DMS 273 treated with DMSO at 0.1 percent for 48 hours (cell line): ENCODE measurements at regions not wholly inside any gene's neighbourhood (a gene's known extent, or its start where the extent isn't known, plus 50 kb on each side); places are given as distances from the start of the nearest gene placed in this dataset.
"Not testable (repeated sequence)": the region's sequence is repeated elsewhere in the genome, so short reads cannot be mapped to it uniquely, and the experiment has no call there.

Source experiments
- DNase-seq: peaks from one replicate; lab custom pipeline; 2025; lab: John Stamatoyannopoulos, UW

- DNase-seq, result no peak
Measured at GRCh38 chr12:114812858-114813761, 129.1 kb upstream of the TBX3 start.

GRCh38 chr12:114812384-114812783, 128.4 kb upstream of the TBX3 start:
- no peak for DNase-seq

GRCh38 chr12:114809097-114809496, 125.1 kb upstream of the TBX3 start:
- DNase-seq, result no peak

- DNase-seq, result not testable (repeated sequence)
Measured at GRCh38 chr12:114801381-114801780, 117.4 kb upstream of the TBX3 start.

GRCh38 chr12:114800566-114800965, 116.6 kb upstream of the TBX3 start:
- not testable (repeated sequence) for DNase-seq

- no peak for DNase-seq
Measured at GRCh38 chr12:114799574-114800487, 115.9 kb upstream of the TBX3 start.

- no peak for DNase-seq
Measured at GRCh38 chr12:114794049-114794558, 110.1 kb upstream of the TBX3 start.

- DNase-seq, result no peak
Measured at GRCh38 chr12:114790276-114790675, 106.3 kb upstream of the TBX3 start.

- DNase-seq, result no peak
Measured at GRCh38 chr12:114789821-114790220, 105.8 kb upstream of the TBX3 start.

GRCh38 chr12:114789276-114789675, 105.3 kb upstream of the TBX3 start:
- no peak for DNase-seq

- DNase-seq, result no peak
Measured at GRCh38 chr12:114784526-114784925, 100.6 kb upstream of the TBX3 start.

- no peak for DNase-seq
Measured at GRCh38 chr12:114783089-114783618, 99.2 kb upstream of the TBX3 start.

GRCh38 chr12:114780746-114781399, 96.9 kb upstream of the TBX3 start:
- DNase-seq, result no peak

GRCh38 chr12:114779647-114780046, 95.7 kb upstream of the TBX3 start:
- no peak for DNase-seq

GRCh38 chr12:114779186-114779585, 95.2 kb upstream of the TBX3 start:
- no peak for DNase-seq

GRCh38 chr12:114776731-114777442, 92.9 kb upstream of the TBX3 start:
- DNase-seq, result no peak

- DNase-seq, result no peak
Measured at GRCh38 chr12:114774699-114775098, 90.7 kb upstream of the TBX3 start.

- DNase-seq, result no peak
Measured at GRCh38 chr12:114774197-114774596, 90.2 kb upstream of the TBX3 start.

- no peak for DNase-seq
Measured at GRCh38 chr12:114770323-114770722, 86.3 kb upstream of the TBX3 start.

- no peak for DNase-seq
Measured at GRCh38 chr12:114769634-114770033, 85.7 kb upstream of the TBX3 start.
